ENCODE measurements at regions not wholly inside any gene's neighbourhood (a gene's known extent, or its start where the extent isn't known, plus 50 kb on each side); places are given as distances from the start of the nearest gene placed in this dataset.
A peak's percentile ranks its signal among the peaks of the same experiment; 100 is the strongest.

DNA sequence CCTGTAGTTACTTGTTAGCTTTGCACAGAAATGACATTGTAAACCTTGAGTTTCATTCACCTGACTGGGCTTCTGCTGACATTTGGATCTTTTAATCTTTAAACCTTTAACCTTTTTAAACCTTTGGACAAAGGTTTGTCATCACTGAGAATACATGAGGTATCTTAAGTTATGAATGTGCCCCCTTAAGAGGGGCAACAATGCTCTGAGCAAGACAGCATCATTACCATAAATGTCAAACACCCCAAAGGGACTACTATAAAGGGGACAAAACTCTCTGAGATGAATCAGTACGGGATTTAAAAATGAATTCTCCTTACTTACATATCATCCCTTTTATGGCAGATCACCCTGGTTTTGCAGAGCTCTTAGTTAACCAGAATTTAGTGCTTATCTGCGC, 203.3 kb downstream of the COG6 start:
- no peak for DNase-seq (ENCODE audit: low read depth)

DNA sequence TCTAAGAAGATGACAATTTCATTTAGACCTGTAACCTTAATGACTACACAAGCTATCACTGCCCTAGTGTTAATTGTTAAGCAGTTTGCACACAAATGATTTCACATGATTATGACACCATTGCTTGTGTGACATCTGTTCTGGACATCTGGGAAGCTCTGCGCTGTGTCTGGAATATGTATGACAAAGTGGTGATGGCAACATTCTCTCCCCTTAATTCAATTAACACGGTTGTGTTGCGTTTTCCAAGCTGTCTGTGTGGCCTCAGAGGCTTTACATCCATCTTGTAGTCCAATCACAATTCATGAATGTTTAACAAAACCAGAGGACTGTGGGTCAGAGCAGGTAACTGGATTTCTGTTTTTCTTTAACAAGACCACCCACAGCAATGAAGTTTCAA, 204.4 kb downstream of the COG6 start:
- no peak for DNase-seq (ENCODE audit: low read depth)

DNA sequence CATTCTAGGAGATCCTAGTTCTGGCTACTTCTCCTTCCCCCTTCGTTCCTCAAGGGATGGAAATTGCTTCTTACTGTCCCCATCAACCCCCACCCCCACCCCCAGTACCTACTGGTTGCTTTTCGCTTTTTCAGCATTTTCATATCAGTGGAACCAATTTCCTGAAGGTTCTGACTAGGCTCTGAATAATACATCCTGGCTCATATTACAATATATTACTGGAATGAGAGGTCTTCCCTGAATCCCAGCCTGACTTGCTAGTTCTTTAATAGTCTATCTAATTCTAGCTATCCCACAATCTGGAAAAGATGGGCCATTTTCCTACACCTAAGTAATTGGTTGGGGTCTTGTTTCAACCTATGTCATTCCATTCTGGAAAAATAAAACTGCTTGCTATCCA, 207.4 kb downstream of the COG6 start:
- no peak for DNase-seq (ENCODE audit: low read depth)

DNA sequence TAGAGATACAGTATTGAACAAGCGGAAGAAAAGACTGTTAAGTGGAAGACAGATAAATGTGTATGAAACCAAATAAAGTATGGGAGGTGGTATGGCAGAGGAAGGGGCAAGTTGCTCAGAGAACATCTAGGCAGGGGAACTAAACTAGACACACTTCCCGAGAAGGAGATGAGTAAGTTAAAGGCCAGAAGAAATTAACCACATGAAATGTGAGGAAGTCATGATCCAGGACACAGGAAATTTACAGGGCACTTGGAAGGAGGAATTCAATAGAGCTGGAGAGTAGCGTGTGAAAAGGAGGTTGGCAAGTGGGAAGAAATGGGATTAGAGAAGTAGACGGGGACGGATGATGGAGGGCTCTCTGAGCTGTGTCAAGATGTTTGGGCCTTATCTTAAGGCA, 208.8 kb downstream of the COG6 start:
- DNase-seq (ENCODE audit: low read depth) = peak; percentile 36

DNA sequence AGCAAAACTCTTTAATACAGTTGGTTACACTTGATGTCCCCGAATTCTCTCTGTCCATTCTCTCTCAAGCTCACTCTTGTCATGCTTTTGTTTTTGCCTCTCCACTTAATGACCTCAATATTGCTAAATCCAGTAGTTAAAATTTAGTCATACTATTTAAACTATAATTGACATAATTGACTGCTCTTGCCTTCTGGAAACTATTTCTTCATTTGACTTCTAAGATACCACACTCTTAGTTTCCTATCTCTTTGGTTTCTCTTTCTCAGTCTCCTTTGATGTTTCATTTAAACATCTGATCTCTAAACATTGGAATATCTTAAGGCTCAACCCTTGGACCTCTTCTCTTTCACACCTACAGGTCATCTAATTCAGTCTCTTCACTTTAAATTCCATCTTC, 211.3 kb downstream of the COG6 start:
- DNase-seq (ENCODE audit: low read depth) = no peak

DNA sequence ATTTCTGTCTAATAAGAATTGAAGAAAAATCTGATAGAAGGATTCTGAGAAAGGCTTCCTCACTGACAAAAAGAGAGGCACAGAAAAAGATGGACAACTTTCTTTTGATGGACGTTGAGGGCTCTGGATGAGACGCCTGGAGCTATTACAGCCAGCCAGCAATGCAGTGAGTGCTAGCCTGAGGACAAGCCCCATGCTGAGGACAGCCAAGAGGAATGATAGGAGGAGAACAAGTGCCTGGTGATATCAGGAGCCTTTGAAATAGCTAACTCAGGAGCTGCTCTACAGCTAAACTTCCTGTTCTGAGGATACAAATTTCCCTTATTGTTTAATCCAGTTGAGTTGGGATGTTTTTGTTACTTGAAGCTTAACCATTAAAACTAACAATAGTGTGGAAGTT, 212.3 kb downstream of the COG6 start:
- DNase-seq (ENCODE audit: low read depth) = no peak

DNA sequence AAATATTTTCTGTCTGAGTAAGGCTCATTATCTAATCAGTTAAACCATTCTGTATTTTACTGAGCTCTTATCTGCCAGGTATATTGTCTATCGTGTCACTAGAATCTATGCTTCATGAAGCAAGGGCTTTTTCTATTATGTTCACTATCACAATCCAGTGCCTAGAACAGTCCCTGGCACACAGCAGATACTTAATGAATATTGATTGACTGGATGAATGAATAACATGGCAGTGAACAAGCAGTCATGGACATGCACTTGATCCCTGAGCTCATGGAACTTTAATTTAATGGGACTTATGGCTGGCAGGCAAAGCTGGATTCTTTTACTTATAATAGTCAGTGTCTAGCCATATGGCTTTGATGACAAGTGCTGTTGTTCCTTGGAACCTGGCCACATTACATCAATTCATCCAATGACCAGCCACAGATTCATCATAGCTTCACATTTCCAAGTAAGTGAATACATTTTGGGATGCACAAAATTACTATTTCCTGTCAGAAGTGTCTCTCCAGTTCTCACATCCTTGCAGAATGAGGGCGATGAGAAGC, 214.8 kb downstream of the COG6 start:
- peak; percentile 43 for DNase-seq (ENCODE audit: low read depth)

DNA sequence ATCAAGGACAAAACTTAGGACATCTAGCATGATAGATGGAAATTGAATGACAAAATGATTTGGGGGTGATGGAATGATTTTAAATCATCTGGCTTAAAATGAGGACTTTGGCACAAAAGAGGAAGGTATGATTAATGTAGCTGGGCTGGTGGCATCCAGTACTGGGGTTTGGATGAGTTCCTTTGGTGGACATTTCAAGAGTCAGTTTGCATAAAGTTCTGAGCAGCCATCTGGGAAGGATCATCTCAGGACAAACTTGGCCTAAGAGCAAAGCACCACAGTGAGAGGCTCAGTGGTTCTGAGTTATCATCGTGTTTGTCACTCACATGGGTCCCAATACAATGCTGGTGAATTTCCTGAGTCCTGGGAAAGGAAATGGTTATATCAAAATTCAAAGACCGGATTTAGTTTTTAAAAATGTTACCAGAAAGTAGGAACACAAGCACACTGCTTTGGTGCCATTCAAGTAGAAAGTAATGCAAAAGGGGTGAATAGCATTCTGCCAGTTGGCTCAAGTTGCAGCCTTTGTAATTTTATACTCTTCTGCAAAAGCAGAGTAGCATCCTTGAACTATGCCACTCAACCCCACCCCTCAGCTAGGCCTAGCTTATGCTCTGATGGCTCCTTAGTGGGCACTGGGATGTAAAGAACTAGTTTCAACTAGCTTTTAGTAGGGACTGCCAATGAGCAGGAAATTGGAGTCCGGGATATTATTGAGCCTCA, 219.0 kb downstream of the COG6 start:
- no peak for DNase-seq (ENCODE audit: low read depth)

DNA sequence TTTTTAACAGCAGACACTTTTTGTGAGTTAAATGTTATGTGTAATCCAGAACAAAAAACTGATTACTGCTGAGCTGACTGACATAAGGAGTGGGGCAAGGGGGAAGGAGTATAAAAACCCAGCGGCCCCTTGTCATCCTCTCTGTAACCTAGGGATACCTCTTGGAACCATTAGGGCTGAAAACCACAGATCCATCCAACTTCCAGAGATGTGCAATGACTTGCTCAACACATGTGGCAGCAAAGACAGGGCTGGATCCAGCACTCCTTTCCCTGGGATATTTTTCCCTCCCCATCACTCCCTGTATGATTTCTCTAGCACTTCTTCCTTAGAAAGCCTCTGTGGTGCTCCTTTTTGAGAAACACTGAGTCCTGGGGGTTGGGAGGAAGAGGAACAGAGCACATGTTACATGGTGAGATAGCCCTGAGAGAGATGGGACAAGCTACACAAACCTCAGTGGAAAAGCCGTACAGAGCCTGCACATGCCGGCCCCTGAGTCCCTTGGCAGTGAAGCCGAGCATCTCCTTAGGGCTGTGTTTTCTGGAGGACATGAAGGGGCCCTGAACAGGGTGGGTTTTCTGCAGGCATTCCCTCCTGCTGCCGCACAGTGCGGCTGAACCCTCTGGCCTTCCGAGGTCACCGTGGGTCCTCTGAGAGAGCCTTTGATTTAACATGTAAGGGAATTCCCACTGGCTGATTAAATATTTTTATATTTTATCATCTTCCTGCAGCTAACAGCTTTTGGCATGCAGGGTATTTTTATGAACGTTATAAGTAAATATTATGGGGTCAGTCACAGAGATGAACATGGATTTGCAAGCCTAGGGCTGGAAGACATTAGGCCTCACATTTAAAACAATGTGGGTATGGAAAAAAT, 219.9 kb downstream of the COG6 start:
- no peak for DNase-seq (ENCODE audit: low read depth)

DNA sequence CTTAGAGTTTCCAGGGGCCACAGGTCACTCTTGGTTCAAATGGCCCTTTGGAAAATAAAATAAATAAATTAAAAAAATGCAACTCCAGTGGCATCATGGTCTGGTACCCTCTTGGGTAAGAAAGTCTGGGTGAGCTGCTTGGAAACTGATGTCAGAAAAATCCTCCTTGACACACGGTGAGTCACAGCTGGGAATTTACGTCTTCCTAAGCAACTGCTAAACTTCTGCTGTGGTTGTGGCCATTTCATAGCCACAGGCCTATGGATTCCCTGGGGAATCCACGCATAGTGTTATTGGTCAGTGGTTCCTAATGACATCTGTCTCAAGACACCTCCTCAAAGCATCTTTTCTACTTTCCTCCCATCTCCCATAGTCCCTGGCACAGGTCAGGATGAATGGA, 220.8 kb downstream of the COG6 start:
- DNase-seq (ENCODE audit: low read depth) = peak; percentile 92

DNA sequence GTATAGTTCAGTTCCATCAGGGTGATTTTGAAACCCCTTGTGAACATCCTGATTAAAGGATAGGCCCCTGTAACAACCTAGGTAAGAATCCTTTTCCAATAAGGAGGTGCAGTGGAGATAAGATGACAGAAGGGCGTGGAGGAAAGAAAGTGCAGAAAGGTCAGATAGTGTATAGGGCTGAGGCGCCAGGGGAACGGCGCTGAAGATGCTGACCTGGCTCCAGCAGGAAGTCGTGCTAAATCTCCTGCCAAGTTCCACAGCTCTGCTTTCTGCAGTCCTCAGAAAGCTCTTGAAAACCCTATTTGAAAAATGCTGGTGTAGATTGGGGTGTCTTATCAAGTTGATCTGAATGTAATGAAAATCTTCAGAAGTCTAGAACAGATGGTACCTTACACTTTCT, 221.7 kb downstream of the COG6 start:
- no peak for DNase-seq (ENCODE audit: low read depth)

DNA sequence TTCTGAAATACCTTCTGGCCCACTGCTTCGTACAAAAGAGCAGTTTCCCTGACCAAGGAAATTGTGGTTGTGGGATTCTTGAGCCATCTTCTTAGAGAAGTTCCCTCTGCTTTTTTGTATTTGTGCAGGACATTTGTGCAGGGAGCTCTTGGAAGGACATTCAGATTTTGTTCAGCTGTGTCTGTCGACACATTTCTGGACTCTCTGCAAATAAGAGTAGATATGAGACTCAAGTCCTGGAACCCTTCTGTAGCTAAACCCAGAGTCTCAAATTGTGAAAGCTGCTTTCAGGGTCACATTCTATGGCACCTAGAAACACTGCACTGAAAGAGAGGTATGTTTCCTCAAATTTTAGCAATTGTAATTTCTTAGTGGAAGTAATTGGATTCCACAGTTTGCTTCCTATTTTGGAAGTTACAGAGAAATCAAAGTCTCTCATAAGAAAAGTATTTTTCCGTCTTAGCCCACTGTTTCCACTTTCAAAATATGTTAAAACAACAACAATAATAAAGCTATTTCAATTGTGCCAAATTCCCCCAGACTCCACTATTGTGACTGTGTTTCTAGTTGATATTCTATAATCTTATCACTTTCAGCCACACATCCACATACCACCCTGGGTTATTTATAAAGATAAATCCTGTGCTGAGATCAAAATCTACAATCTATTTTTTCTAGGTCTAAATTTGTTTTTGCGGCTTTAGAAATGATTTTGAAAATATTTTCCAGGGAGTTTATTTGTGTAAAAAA, 224.0 kb downstream of the COG6 start:
- no peak for DNase-seq (ENCODE audit: low read depth)

DNA sequence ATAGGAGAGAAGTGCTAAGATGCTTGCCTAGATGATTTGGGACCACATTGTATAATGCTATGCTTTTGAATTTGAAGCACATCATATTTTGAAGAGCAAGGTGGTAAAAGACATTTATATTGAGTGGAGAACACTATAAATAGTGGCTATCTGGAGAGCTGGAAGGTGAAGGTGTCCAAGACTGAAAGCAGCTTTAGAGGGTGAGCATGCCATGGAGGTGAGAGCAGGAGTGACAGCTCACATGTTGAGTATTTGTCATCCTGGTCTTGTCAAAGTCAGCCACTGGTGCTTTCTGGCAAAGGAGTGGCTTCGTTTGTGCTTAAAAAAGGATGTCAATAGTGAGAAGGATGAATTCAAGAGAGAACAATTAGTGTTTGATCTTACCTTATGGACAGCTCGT, 225.9 kb downstream of the COG6 start:
- DNase-seq (ENCODE audit: low read depth) = no peak

DNA sequence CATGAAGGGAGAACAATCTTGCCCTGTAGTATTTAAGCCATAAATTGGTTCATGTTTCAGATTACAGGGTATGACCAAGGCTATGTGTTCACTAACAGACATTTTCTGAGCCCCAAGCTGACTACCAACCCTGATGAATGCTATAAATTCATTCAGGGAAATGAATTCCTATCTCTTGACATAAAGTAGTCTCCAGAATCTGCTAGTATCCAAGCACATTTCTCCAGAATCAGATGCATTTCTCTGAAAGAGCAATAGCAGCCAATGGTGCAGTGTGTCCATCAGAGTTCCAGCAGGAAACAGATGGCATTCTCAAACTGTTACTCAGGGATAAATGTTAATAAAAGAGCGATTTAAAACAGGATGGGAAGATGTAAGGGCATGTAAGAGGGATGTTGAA, 226.4 kb downstream of the COG6 start:
- no peak for DNase-seq (ENCODE audit: low read depth)

DNA sequence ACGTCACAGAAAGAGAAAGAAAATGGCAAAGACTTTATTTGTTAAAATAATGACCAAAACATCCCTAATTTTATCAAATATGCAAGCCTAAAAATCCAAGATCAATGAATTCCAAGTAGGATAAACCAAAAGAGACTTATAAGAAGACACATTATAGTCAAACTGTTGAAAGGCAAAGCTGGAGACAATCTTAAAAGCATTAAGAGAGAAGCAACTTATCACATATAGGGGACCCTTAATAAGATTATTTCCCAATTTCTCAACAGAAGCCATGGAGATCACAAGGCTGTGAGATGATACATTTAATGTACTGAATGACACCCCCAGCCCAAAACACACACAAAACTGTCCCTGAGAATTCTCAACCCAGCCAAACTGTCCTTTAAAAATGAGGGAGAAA, 228.7 kb downstream of the COG6 start:
- DNase-seq (ENCODE audit: low read depth) = no peak

DNA sequence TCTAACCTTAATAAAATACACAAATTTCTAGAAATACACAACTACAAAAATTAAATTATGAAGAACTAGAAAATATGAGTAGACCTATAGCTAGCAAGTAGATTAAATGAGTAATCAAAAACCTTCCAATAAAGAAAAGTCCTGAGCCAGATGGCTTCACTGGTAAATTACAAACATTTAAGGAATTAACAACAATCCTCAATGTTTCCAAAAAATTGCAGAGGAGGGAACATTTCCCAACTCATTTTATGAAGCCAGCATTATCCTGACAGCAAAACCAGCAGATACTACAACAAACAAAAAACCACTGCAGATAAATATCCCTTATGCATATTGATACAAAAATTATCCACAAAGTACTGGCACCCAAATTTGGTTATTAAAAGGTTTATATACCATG, 230.9 kb downstream of the COG6 start:
- DNase-seq (ENCODE audit: low read depth) = no peak

DNA sequence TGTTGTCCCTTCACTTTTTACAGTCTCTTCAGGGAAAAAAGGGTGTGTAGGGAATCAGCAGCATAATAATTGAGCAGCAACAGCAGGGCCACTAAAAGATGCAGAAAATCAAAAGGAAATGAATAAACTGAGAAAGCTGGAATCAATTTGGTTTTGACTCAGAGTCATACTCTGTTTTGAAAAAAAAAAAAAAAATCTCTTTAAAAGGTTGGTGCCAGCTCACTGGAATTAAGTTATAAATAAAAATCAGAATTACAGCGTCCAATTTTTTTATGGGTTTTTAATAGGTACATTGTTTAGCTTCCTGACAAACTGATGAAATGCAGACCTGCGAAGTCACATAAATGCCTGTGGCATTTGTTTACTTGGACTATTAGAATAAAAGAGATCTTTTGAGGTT, 231.9 kb downstream of the COG6 start:
- DNase-seq (ENCODE audit: low read depth) = peak; percentile 55

DNA sequence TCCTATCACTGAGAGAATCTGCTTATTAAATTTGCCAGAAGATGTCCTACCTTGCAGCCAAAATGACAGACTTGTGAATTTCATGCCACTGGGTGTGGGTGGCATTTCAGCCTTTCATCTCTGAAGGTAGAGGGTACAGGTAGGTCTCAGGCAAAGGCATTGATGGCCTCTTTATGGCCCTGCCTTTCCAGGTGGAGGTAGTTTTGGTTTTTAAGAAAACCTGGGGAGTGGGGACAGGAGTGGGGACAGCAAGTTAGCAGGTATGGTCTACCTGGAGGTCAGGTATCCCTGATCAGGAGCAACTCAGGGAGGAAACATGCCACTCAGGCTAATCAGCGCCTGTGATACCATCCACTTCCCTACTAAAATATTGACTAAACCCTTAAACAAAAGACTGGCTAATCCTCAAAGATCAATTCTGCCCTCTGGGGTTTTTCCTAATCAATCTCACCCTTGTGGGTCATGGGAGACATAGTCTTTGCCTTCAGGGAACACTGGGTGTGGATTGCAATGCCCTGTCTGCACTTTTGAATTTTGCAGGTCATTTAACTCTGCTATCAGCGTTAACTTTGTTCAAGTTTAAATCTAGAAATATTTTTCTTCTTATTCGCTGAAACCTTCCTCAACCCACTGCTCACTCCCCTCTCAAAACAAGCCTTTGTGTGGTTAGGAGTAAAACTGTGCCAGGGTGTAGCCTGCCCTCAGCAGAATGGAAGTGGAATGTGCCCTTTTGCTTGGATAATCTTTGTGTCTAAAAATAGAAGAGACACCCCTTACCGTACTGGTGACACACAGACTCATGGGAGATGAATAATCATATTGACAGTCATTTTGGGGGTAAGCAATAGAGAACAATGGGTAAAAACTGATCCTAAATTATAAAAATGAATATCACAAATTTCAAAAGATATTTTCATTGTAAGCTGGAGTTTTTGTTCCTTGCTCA, 233.7 kb downstream of the COG6 start:
- DNase-seq (ENCODE audit: low read depth) = peak; percentile 71

DNA sequence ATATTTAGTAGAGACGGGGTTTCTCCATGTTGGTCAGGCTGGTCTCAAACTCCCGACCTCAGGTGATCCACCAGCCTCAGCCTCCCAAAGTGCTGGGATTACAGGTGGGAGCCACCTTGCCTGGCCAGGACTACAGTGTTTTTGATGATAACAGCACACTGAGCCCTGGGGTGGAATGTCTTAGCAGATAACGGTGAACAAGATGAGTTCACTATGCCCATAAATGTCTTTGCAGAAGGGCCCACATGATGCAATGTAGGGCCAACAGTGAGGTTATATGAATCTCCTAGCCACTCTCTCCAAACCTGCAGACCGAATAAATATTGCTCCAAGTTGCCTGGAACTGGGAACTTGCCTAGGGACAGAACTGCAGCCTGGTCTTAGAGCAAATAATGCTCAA, 235.1 kb downstream of the COG6 start:
- no peak for DNase-seq (ENCODE audit: low read depth)

DNA sequence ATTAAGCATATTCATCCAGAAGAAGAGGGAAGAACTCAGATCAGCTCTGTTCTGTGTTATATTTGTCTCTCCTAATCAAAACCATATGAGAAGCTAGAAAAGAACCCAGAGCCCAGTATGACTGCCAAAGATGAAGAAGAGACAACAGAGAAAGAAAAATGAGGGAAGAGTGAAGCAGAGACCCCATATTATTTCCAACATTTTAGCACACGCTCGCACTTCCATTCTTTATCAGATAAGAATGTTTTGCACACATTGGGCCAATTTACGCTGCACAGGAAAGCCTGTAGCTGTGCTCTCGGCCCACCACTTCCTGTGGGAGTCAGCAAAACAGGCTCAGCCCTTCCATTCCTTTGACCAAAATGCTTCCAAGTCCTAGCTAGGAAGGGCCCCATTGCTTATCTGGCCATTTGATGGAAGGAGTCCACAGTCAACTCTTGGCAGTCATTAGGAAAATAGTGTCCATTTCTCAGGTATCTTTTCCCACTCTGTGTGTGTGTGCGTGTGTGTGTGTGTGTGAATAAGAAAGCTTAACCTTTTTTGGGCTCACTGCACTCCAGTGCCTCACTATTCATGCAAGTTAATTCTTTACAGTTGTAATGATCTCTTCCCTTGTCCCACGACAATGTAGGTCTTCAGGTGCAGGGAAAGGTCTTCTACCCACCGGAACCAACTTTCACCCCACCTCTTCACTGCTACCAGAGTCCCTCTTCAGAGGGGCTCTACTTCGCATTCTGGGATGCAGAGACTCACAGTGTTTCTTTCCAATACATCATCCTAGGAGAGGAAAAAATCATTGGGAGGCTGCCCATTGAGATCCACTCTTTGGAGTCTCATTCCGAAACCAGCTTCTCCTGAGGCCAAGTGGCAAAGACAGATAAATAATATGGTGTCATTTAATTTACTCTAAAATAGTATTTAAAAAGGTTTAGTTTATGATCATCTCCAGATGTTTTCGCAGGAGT, 237.5 kb downstream of the COG6 start:
- DNase-seq (ENCODE audit: low read depth) = peak; percentile 5
